HG03342 (cell line): ENCODE measurements at regions not wholly inside any gene's neighbourhood (a gene's known extent, or its start where the extent isn't known, plus 50 kb on each side); places are given as distances from the start of the nearest gene placed in this dataset.

Source experiments
- ATAC-seq: cut with Tn5 transposase; IDR thresholded peaks from one replicate; pipeline ENCODE4 v1.9.1; 2021; ENCODE audit warnings: mild to moderate bottlenecking, moderate library complexity; ENCODE audit not compliant: unreplicated experiment

- ATAC-seq: no peak
These were observed 63.8 kb downstream of the MRPL46 start for GRCh38 chr15:88403351-88403791.

- no peak for ATAC-seq
These were observed 65.1 kb downstream of the MRPL46 start for GRCh38 chr15:88401996-88402656.

- no peak for ATAC-seq
These were observed 65.8 kb downstream of the MRPL46 start for GRCh38 chr15:88401251-88401995.

GRCh38 chr15:88400591-88401250 lies 66.5 kb downstream of the MRPL46 start:
- ATAC-seq: no peak

GRCh38 chr15:88400084-88400483 lies 67.1 kb downstream of the MRPL46 start:
- no peak for ATAC-seq

GRCh38 chr15:88399021-88399685 lies 68.0 kb downstream of the MRPL46 start:
- no peak for ATAC-seq

- no peak for ATAC-seq
These were observed 69.2 kb downstream of the MRPL46 start for GRCh38 chr15:88398011-88398410.

GRCh38 chr15:88397506-88397905 lies 69.7 kb downstream of the MRPL46 start:
- ATAC-seq: no peak

GRCh38 chr15:88395872-88396781 lies 71.1 kb downstream of the MRPL46 start:
- ATAC-seq: no peak

GRCh38 chr15:88395241-88395640 lies 71.9 kb downstream of the MRPL46 start:
- no peak for ATAC-seq

- ATAC-seq: no peak
These were observed 72.5 kb downstream of the MRPL46 start for GRCh38 chr15:88394553-88395145.

- ATAC-seq: peak; percentile 59
These were observed 73.3 kb downstream of the MRPL46 start for GRCh38 chr15:88393719-88394519.

- no peak for ATAC-seq
These were observed 75.5 kb downstream of the MRPL46 start for GRCh38 chr15:88391700-88392099.

GRCh38 chr15:88391006-88391405 lies 76.2 kb downstream of the MRPL46 start:
- no peak for ATAC-seq

GRCh38 chr15:88390164-88390901 lies 76.9 kb downstream of the MRPL46 start:
- ATAC-seq: no peak

GRCh38 chr15:88389120-88389519 lies 78.1 kb downstream of the MRPL46 start:
- no peak for ATAC-seq

- ATAC-seq: no peak
These were observed 78.5 kb downstream of the MRPL46 start for GRCh38 chr15:88388686-88389085.

GRCh38 chr15:88385078-88385700 lies 82.0 kb downstream of the MRPL46 start:
- no peak for ATAC-seq
